Tibial artery (tissue), 4 donors: ENCODE measurements at regions not wholly inside any gene's neighbourhood (a gene's known extent, or its start where the extent isn't known, plus 50 kb on each side); places are given as distances from the start of the nearest gene placed in this dataset.
A peak's percentile ranks its signal among the peaks of the same experiment; 100 is the strongest.
"Not testable (repeated sequence)": the region's sequence is repeated elsewhere in the genome, so short reads cannot be mapped to it uniquely, and the experiment has no call there.

Experiments
- DNase-seq, 2 donors: peaks; one replicate each; pipeline ENCODE4 v3.0.0-alpha.2; 2019
- H3K27ac ChIP-seq, 2 donors: fragments of 200-600 bp; sonication (generic) in 1 of 2; 1 replicate in 1 of 2; 2 replicates in 1 of 2; pipeline ENCODE4 v1.5.1; 2018 to 2019; ENCODE audit warnings: mild to moderate bottlenecking in 1 of 2
- H3K27me3 ChIP-seq, 2 donors: fragments of 200-600 bp; sonication (generic) in 1 of 2; one replicate each; pipeline versions ENCODE4 v1.5.1 to v1.6.0; 2016 to 2019
- H3K36me3 ChIP-seq, 3 donors: fragments of 200-600 bp; sonication (generic) in 2 of 3; one replicate each; pipeline ENCODE4 v1.5.1; 2016 to 2019; ENCODE audit warnings: mild to moderate bottlenecking in 2 of 3
- H3K4me1 ChIP-seq, 4 donors: fragments of 200-600 bp; sonication (generic) in 2 of 4; 1 replicate in 3 of 4; 2 replicates in 1 of 4; pipeline ENCODE4 v1.5.1; 2016 to 2019
- H3K4me3 ChIP-seq, 2 donors: fragments of 200-600 bp; sonication (generic) in 1 of 2; 1 replicate in 1 of 2; 2 replicates in 1 of 2; pipeline ENCODE4 v1.5.1; 2018 to 2019; ENCODE audit warnings: mild to moderate bottlenecking in 2 of 2
- H3K9me3 ChIP-seq, 3 donors: fragments of 200-600 bp; sonication (generic) in 1 of 3; one replicate each; pipeline ENCODE4 v1.5.1; 2016 to 2019
- intact Hi-C: fragments of 100-400 bp; cut with DNase I; formaldehyde crosslinking; loops from one replicate; pipeline ENCODE4 v1.15.0; 2023; ENCODE audit warnings: low total_unique reads
- TF ChIP-seq, protein P1 (sequence below), 2 experiments: fragments of 200-600 bp in 1 of 2; fragments of 450-650 bp in 1 of 2; IDR thresholded peaks; one replicate each; pipeline ENCODE4 v1.5.1; 2017 to 2019; ENCODE audit warnings: antibody characterized with exemption in 2 of 2, mild to moderate bottlenecking in 1 of 2, moderate library complexity in 1 of 2

GRCh38 chr2:182543741-182544525 lies 117.1 kb upstream of the PDE1A start:
- Histone ChIP-seq H3K27ac (no peak overlapping the region), H3K36me3 (no peaks in the 10 kb centered on the region), H3K9me3 (no peaks in the 10 kb centered on the region), H3K4me1 (peaks cover 0 to 13% (median 4%) of the 10 kb centered on the region in 4 donors), H3K27me3 (no peaks in the 10 kb centered on the region), H3K4me3 (no peak overlapping the region)
- no peak for DNase-seq
- intact Hi-C loops: no loop called here
- TF ChIP-seq, protein P1, sequence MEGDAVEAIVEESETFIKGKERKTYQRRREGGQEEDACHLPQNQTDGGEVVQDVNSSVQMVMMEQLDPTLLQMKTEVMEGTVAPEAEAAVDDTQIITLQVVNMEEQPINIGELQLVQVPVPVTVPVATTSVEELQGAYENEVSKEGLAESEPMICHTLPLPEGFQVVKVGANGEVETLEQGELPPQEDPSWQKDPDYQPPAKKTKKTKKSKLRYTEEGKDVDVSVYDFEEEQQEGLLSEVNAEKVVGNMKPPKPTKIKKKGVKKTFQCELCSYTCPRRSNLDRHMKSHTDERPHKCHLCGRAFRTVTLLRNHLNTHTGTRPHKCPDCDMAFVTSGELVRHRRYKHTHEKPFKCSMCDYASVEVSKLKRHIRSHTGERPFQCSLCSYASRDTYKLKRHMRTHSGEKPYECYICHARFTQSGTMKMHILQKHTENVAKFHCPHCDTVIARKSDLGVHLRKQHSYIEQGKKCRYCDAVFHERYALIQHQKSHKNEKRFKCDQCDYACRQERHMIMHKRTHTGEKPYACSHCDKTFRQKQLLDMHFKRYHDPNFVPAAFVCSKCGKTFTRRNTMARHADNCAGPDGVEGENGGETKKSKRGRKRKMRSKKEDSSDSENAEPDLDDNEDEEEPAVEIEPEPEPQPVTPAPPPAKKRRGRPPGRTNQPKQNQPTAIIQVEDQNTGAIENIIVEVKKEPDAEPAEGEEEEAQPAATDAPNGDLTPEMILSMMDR (IDR thresholded peaks at IDR 0.05): no peak

- H3K9me3 ChIP-seq: no peaks in the 10 kb centered on the region
- intact Hi-C loops: no loop called here
- H3K36me3 ChIP-seq: no peaks in the 10 kb centered on the region
- no peak overlapping the region for H3K4me3 ChIP-seq
- H3K27me3 ChIP-seq: no peaks in the 10 kb centered on the region
- peaks cover 0 to 21% (median 8%) of the 10 kb centered on the region in 4 donors for H3K4me1 ChIP-seq
- TF ChIP-seq, protein P1 (IDR thresholded peaks at IDR 0.05): no peak
- DNase-seq: no peak
- H3K27ac ChIP-seq: no peak overlapping the region
These were observed 118.8 kb upstream of the PDE1A start for GRCh38 chr2:182545420-182546167.

DNA sequence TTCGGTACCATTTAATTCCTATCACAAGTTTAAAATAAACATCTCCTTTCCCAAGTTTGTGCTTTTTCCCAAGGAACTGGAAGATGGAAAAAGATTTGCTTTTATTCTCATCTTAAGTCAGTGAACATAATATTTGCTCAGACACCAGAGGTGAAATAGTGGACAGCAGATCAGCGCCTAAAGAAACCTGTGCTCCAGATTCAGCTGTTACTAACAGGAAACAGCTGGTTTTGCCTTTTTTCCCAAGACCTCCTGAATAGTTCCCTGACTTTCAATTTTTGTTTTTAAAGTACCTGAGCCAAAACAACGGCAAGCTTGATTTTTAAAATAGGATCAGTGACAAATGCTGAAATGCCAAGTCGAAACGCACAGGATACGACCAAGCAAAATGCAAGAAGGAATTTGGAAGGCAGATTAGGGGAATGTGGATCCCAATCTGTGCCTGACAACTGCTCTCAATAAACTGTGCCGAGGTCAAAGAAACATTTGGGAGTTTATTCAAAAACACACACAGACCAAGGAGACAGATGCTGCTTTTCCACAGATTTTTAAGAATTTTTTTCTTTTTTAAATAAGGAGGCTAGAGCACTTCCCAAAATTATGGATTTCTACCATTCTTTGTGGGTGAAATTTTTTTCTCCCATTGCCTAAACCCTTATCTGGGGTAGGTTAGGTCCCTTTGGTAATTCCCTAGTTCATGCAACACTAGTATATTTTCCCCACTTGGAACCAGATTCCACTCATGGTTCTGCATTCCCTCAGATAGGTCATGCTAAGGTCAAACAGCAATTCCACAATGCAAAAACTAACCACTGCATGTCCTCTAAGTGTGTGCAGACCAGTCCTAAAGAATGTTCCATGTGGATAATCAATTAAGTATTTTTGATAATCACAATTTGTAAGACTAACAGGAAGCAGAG lies 121.5 kb upstream of the PDE1A start:
- peak overlapping the region; percentile 6 to 26 for H3K27ac ChIP-seq
- TF ChIP-seq, protein P1 (IDR thresholded peaks at IDR 0.05): no peak
- H3K36me3 ChIP-seq: no peaks in the 10 kb centered on the region
- intact Hi-C loops: no loop called here
- H3K27me3 ChIP-seq: no peaks in the 10 kb centered on the region
- peaks cover 0 to 23% (median 9%) of the 10 kb centered on the region in 4 donors for H3K4me1 ChIP-seq
- peak overlapping the region in 1 of 2 donors; percentile 12 for H3K4me3 ChIP-seq
- DNase-seq: no peak
- no peaks in the 10 kb centered on the region for H3K9me3 ChIP-seq

DNA sequence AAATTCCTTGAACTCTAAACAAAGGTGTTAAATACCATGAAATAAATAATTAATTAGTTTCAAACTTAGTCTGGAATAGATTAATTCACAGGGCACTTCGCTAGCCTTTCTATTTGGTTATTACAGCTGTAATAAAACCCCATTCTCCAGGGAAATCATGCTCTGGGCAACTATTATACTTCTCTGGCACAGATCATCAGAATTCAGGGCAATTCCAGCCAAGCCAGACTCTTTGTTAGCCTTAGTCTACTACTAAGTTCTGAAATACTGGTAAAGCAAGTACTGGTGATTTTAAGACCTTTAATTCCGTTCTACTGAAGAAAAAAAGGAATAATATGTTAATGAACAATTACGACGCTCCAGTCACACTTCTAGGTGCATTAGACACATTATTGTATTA lies 123.4 kb upstream of the PDE1A start:
- TF ChIP-seq, protein P1 (IDR thresholded peaks at IDR 0.05): no peak
- intact Hi-C loops: no loop called here

DNA sequence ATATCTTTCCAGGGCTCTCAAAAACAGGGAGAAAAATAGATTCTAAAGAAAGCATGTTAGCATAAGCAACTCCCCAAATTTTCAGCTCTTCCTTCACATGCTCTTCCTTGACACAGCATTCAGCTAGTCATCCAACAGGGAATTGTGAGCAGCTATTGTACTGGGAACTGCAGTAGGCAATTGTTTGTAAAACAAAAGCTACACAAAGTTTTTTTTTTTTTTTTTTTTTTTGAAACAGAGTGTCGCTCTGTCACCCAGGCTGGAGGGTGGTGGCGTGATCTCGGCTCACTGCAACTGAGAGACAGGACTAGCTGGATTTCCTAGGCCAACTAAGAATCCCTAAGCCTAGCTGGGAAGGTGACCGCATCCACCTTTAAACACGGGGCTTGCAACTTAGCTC lies 125.4 kb upstream of the PDE1A start:
- H3K4me1 ChIP-seq: peaks cover 0 to 23% (median 9%) of the 10 kb centered on the region in 4 donors
- intact Hi-C loops, H3K4me3 ChIP-seq, H3K27ac ChIP-seq, H3K36me3 ChIP-seq, DNase-seq, H3K9me3 ChIP-seq, H3K27me3 ChIP-seq: not testable (repeated sequence)

More for the DNA sequence above, 123.4 kb upstream of the PDE1A start:
- no peak overlapping the region for H3K27ac ChIP-seq
- H3K9me3 ChIP-seq: no peaks in the 10 kb centered on the region
- H3K27me3 ChIP-seq: no peaks in the 10 kb centered on the region
- DNase-seq: no peak
- H3K4me3 ChIP-seq: no peak overlapping the region
- no peaks in the 10 kb centered on the region for H3K36me3 ChIP-seq
- peaks cover 0 to 23% (median 9%) of the 10 kb centered on the region in 4 donors for H3K4me1 ChIP-seq

GRCh38 chr2:182552785-182553184 lies 125.9 kb upstream of the PDE1A start:
- H3K9me3 ChIP-seq, H3K36me3 ChIP-seq, H3K4me3 ChIP-seq, H3K27me3 ChIP-seq, DNase-seq, intact Hi-C loops, H3K27ac ChIP-seq: not testable (repeated sequence)
- peaks cover 0 to 22% (median 9%) of the 10 kb centered on the region in 4 donors for H3K4me1 ChIP-seq
